PC-9 (cell line): ENCODE measurements at regions not wholly inside any gene's neighbourhood (a gene's known extent, or its start where the extent isn't known, plus 50 kb on each side); places are given as distances from the start of the nearest gene placed in this dataset.

Source experiments
- EZH2 ChIP-seq: fragments of 200-600 bp; sonication (generic); IDR thresholded peaks from 2 replicates; pipeline ENCODE4 v1.8.0; 2017; ENCODE audit warnings: antibody characterized with exemption, low read depth
- TF ChIP-seq, protein P1 (sequence below): fragments of 200-600 bp; sonication (generic); conservative IDR thresholded peaks from 2 replicates; pipeline ENCODE4 v1.6.1; 2017; ENCODE audit warnings: mixed run types, antibody characterized with exemption, mild to moderate bottlenecking, moderate library complexity

- TF ChIP-seq, protein P1, sequence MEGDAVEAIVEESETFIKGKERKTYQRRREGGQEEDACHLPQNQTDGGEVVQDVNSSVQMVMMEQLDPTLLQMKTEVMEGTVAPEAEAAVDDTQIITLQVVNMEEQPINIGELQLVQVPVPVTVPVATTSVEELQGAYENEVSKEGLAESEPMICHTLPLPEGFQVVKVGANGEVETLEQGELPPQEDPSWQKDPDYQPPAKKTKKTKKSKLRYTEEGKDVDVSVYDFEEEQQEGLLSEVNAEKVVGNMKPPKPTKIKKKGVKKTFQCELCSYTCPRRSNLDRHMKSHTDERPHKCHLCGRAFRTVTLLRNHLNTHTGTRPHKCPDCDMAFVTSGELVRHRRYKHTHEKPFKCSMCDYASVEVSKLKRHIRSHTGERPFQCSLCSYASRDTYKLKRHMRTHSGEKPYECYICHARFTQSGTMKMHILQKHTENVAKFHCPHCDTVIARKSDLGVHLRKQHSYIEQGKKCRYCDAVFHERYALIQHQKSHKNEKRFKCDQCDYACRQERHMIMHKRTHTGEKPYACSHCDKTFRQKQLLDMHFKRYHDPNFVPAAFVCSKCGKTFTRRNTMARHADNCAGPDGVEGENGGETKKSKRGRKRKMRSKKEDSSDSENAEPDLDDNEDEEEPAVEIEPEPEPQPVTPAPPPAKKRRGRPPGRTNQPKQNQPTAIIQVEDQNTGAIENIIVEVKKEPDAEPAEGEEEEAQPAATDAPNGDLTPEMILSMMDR = no peak
- TF ChIP-seq EZH2 = no peak
Measured at GRCh38 chr16:48105456-48105855, 50.3 kb downstream of the ABCC12 start.
